ENCODE measurements at regions not wholly inside any gene's neighbourhood (a gene's known extent, or its start where the extent isn't known, plus 50 kb on each side); places are given as distances from the start of the nearest gene placed in this dataset.

GRCh38 chr6:139766796-139767195 is 392.3 kb upstream of the CITED2 start:
- peaks cover 44% of the 10 kb centered on the region for H3K4me1 ChIP-seq (ENCODE audit: control insufficient read depth, insufficient read depth, low read length)
- H3K36me3 ChIP-seq (ENCODE audit: insufficient read depth, low read length), result no peaks in the 10 kb centered on the region
- no peaks in the 10 kb centered on the region for H3K9me3 ChIP-seq (replicated peaks; ENCODE audit: low read length)
- H3K9ac ChIP-seq (ENCODE audit: low read depth, low read length), result no peak overlapping the region
- H3K27me3 ChIP-seq (ENCODE audit: control insufficient read depth, insufficient read depth, low read length), result no peaks in the 10 kb centered on the region
- no peak overlapping the region for H3K4me3 ChIP-seq (ENCODE audit: low read length)
- H3K4me2 ChIP-seq (ENCODE audit: low read length), result no peak overlapping the region

- no peaks in the 10 kb centered on the region for H3K36me3 ChIP-seq (ENCODE audit: insufficient read depth, low read length)
- H3K4me3 ChIP-seq (ENCODE audit: low read length), result no peak overlapping the region
- H3K9ac ChIP-seq (ENCODE audit: low read depth, low read length), result peak overlapping the region; percentile 80
- no peaks in the 10 kb centered on the region for H3K9me3 ChIP-seq (replicated peaks; ENCODE audit: low read length)
- peaks cover 44% of the 10 kb centered on the region for H3K4me1 ChIP-seq (ENCODE audit: control insufficient read depth, insufficient read depth, low read length)
- H3K27me3 ChIP-seq (ENCODE audit: control insufficient read depth, insufficient read depth, low read length), result no peaks in the 10 kb centered on the region
- no peak overlapping the region for H3K4me2 ChIP-seq (ENCODE audit: low read length)
These were observed 391.4 kb upstream of the CITED2 start for GRCh38 chr6:139765825-139766285.

- no peaks in the 10 kb centered on the region for H3K27me3 ChIP-seq (ENCODE audit: control insufficient read depth, insufficient read depth, low read length)
- H3K4me1 ChIP-seq (ENCODE audit: control insufficient read depth, insufficient read depth, low read length), result peaks cover 44% of the 10 kb centered on the region
- no peak overlapping the region for H3K4me3 ChIP-seq (ENCODE audit: low read length)
- peak overlapping the region; percentile 60 for H3K4me2 ChIP-seq (ENCODE audit: low read length)
- no peaks in the 10 kb centered on the region for H3K36me3 ChIP-seq (ENCODE audit: insufficient read depth, low read length)
- H3K9me3 ChIP-seq (replicated peaks; ENCODE audit: low read length), result no peaks in the 10 kb centered on the region
- peak overlapping the region; percentile 80 for H3K9ac ChIP-seq (ENCODE audit: low read depth, low read length)
These were observed 390.1 kb upstream of the CITED2 start for GRCh38 chr6:139764498-139764986.

GRCh38 chr6:139763468-139764210 is 389.2 kb upstream of the CITED2 start:
- Histone ChIP-seq H3K36me3 (ENCODE audit: insufficient read depth, low read length) (no peaks in the 10 kb centered on the region), H3K4me3 (ENCODE audit: low read length) (no peak overlapping the region), H3K4me2 (ENCODE audit: low read length) (peak overlapping the region; percentile 0), H3K9me3 (replicated peaks; ENCODE audit: low read length) (no peaks in the 10 kb centered on the region), H3K27me3 (ENCODE audit: control insufficient read depth, insufficient read depth, low read length) (no peaks in the 10 kb centered on the region), H3K4me1 (ENCODE audit: control insufficient read depth, insufficient read depth, low read length) (peaks cover 45% of the 10 kb centered on the region), H3K9ac (ENCODE audit: low read depth, low read length) (peak overlapping the region; percentile 74)

GRCh38 chr6:139762587-139763031 is 388.2 kb upstream of the CITED2 start:
- Histone ChIP-seq H3K4me2 (ENCODE audit: low read length) (no peak overlapping the region), H3K9ac (ENCODE audit: low read depth, low read length) (peak overlapping the region; percentile 74), H3K27me3 (ENCODE audit: control insufficient read depth, insufficient read depth, low read length) (no peaks in the 10 kb centered on the region), H3K4me3 (ENCODE audit: low read length) (no peak overlapping the region), H3K9me3 (replicated peaks; ENCODE audit: low read length) (no peaks in the 10 kb centered on the region), H3K36me3 (ENCODE audit: insufficient read depth, low read length) (no peaks in the 10 kb centered on the region), H3K4me1 (ENCODE audit: control insufficient read depth, insufficient read depth, low read length) (peaks cover 56% of the 10 kb centered on the region)

GRCh38 chr6:139760128-139760527 is 385.7 kb upstream of the CITED2 start:
- H3K9me3 ChIP-seq (replicated peaks; ENCODE audit: low read length), result no peaks in the 10 kb centered on the region
- no peak overlapping the region for H3K9ac ChIP-seq (ENCODE audit: low read depth, low read length)
- no peak overlapping the region for H3K4me2 ChIP-seq (ENCODE audit: low read length)
- H3K4me1 ChIP-seq (ENCODE audit: control insufficient read depth, insufficient read depth, low read length), result peaks cover 62% of the 10 kb centered on the region
- H3K36me3 ChIP-seq (ENCODE audit: insufficient read depth, low read length), result no peaks in the 10 kb centered on the region
- H3K4me3 ChIP-seq (ENCODE audit: low read length), result no peak overlapping the region
- no peaks in the 10 kb centered on the region for H3K27me3 ChIP-seq (ENCODE audit: control insufficient read depth, insufficient read depth, low read length)

- H3K4me3 ChIP-seq (ENCODE audit: low read length), result no peak overlapping the region
- no peaks in the 10 kb centered on the region for H3K36me3 ChIP-seq (ENCODE audit: insufficient read depth, low read length)
- H3K4me2 ChIP-seq (ENCODE audit: low read length), result no peak overlapping the region
- no peaks in the 10 kb centered on the region for H3K27me3 ChIP-seq (ENCODE audit: control insufficient read depth, insufficient read depth, low read length)
- H3K9me3 ChIP-seq (replicated peaks; ENCODE audit: low read length), result no peaks in the 10 kb centered on the region
- no peak overlapping the region for H3K9ac ChIP-seq (ENCODE audit: low read depth, low read length)
- peaks cover 64% of the 10 kb centered on the region for H3K4me1 ChIP-seq (ENCODE audit: control insufficient read depth, insufficient read depth, low read length)
These were observed 384.6 kb upstream of the CITED2 start for GRCh38 chr6:139759086-139759485.

- Histone ChIP-seq H3K27me3 (ENCODE audit: control insufficient read depth, insufficient read depth, low read length) (no peaks in the 10 kb centered on the region), H3K9me3 (replicated peaks; ENCODE audit: low read length) (no peaks in the 10 kb centered on the region), H3K4me3 (ENCODE audit: low read length) (no peak overlapping the region), H3K4me1 (ENCODE audit: control insufficient read depth, insufficient read depth, low read length) (peaks cover 64% of the 10 kb centered on the region), H3K9ac (ENCODE audit: low read depth, low read length) (peak overlapping the region; percentile 47), H3K36me3 (ENCODE audit: insufficient read depth, low read length) (no peaks in the 10 kb centered on the region), H3K4me2 (ENCODE audit: low read length) (peak overlapping the region; percentile 48)
These were observed 383.8 kb upstream of the CITED2 start for GRCh38 chr6:139758209-139758611.

GRCh38 chr6:139757784-139758183 is 383.3 kb upstream of the CITED2 start:
- Histone ChIP-seq H3K9ac (ENCODE audit: low read depth, low read length) (peak overlapping the region; percentile 47), H3K36me3 (ENCODE audit: insufficient read depth, low read length) (no peaks in the 10 kb centered on the region), H3K4me2 (ENCODE audit: low read length) (peak overlapping the region; percentile 48), H3K4me1 (ENCODE audit: control insufficient read depth, insufficient read depth, low read length) (peaks cover 64% of the 10 kb centered on the region), H3K4me3 (ENCODE audit: low read length) (no peak overlapping the region), H3K9me3 (replicated peaks; ENCODE audit: low read length) (no peaks in the 10 kb centered on the region), H3K27me3 (ENCODE audit: control insufficient read depth, insufficient read depth, low read length) (no peaks in the 10 kb centered on the region)

- peaks cover 62% of the 10 kb centered on the region for H3K4me1 ChIP-seq (ENCODE audit: control insufficient read depth, insufficient read depth, low read length)
- H3K27me3 ChIP-seq (ENCODE audit: control insufficient read depth, insufficient read depth, low read length), result no peaks in the 10 kb centered on the region
- H3K36me3 ChIP-seq (ENCODE audit: insufficient read depth, low read length), result no peaks in the 10 kb centered on the region
- H3K9ac ChIP-seq (ENCODE audit: low read depth, low read length), result no peak overlapping the region
- no peak overlapping the region for H3K4me2 ChIP-seq (ENCODE audit: low read length)
- no peaks in the 10 kb centered on the region for H3K9me3 ChIP-seq (replicated peaks; ENCODE audit: low read length)
- no peak overlapping the region for H3K4me3 ChIP-seq (ENCODE audit: low read length)
These were observed 381.9 kb upstream of the CITED2 start for GRCh38 chr6:139756381-139756780.

- Histone ChIP-seq H3K36me3 (ENCODE audit: insufficient read depth, low read length) (no peaks in the 10 kb centered on the region), H3K9ac (ENCODE audit: low read depth, low read length) (peak overlapping the region; percentile 68), H3K4me1 (ENCODE audit: control insufficient read depth, insufficient read depth, low read length) (peaks cover 62% of the 10 kb centered on the region), H3K9me3 (replicated peaks; ENCODE audit: low read length) (no peaks in the 10 kb centered on the region), H3K4me2 (ENCODE audit: low read length) (peak overlapping the region; percentile 11), H3K27me3 (ENCODE audit: control insufficient read depth, insufficient read depth, low read length) (no peaks in the 10 kb centered on the region), H3K4me3 (ENCODE audit: low read length) (no peak overlapping the region)
These were observed 380.7 kb upstream of the CITED2 start for GRCh38 chr6:139754898-139755775.

All from skeletal muscle satellite cell (primary cell).